H9 (cell line): ENCODE measurements at regions not wholly inside any gene's neighbourhood (a gene's known extent, or its start where the extent isn't known, plus 50 kb on each side); places are given as distances from the start of the nearest gene placed in this dataset.

ENCODE experiments used
- DNase-seq: peaks from one replicate; pipeline ENCODE4 v3.0.0-alpha.2; 2017
- H2AFZ ChIP-seq: one replicate; pipeline ENCODE4 v1.6.1; 2013; ENCODE audit warnings: mild to moderate bottlenecking, low read length, control low read depth, moderate library complexity
- H2AK5ac ChIP-seq: 2 replicates; pipeline ENCODE4 v1.6.1; 2013; ENCODE audit warnings: low read length, control low read depth, mixed read lengths; ENCODE audit not compliant: insufficient read length
- H2BK120ac ChIP-seq: one replicate; pipeline ENCODE4 v1.6.1; 2013; ENCODE audit warnings: low read depth, mild to moderate bottlenecking, low read length, control low read depth, inconsistent platforms; ENCODE audit not compliant: poor library complexity, severe bottlenecking
- H2BK12ac ChIP-seq: 2 replicates; pipeline ENCODE4 v1.6.1; 2013; ENCODE audit warnings: low read length, control low read depth, mixed read lengths, low read depth; ENCODE audit not compliant: insufficient read length
- H2BK15ac ChIP-seq: 2 replicates; pipeline ENCODE4 v1.6.1; 2013; ENCODE audit warnings: low read depth, low read length, control low read depth
- H2BK20ac ChIP-seq: one replicate; pipeline ENCODE4 v1.6.1; 2013; ENCODE audit warnings: low read depth, mild to moderate bottlenecking, low read length, control low read depth, inconsistent platforms; ENCODE audit not compliant: poor library complexity, severe bottlenecking
- H2BK5ac ChIP-seq: 2 replicates; pipeline ENCODE4 v1.6.1; 2013; ENCODE audit warnings: low read length, control low read depth, mixed read lengths; ENCODE audit not compliant: insufficient read length
- H3K14ac ChIP-seq: 2 replicates; pipeline ENCODE4 v1.6.1; 2013; ENCODE audit warnings: low read length, control low read depth; ENCODE audit not compliant: insufficient read depth
- H3K18ac ChIP-seq: 2 replicates; pipeline ENCODE4 v1.6.1; 2013; ENCODE audit warnings: low read depth, mild to moderate bottlenecking, mixed read lengths, low read length, control low read depth; ENCODE audit not compliant: insufficient read length
- H3K23ac ChIP-seq: 2 replicates; pipeline ENCODE4 v1.6.1; 2013; ENCODE audit warnings: low read length, control low read depth, mixed read lengths, low read depth; ENCODE audit not compliant: insufficient read length
- H3K23me2 ChIP-seq: 2 replicates; pipeline ENCODE4 v1.6.1; 2013; ENCODE audit warnings: low read depth, mild to moderate bottlenecking, mixed read lengths, low read length, control low read depth; ENCODE audit not compliant: insufficient read length, poor library complexity, severe bottlenecking
- H3K27ac ChIP-seq: 2 replicates; pipeline ENCODE4 v1.5.1; 2013; ENCODE audit warnings: low read length, control low read depth, mixed read lengths, low read depth; ENCODE audit not compliant: insufficient read length
- H3K27me3 ChIP-seq: 2 replicates; pipeline ENCODE4 v1.6.1; 2013; ENCODE audit warnings: low read length, control low read depth, inconsistent platforms; ENCODE audit not compliant: insufficient read depth
- H3K4ac ChIP-seq: 2 replicates; pipeline ENCODE4 v1.6.1; 2013; ENCODE audit warnings: low read depth, mild to moderate bottlenecking, control low read depth, inconsistent platforms, low read length, moderate library complexity
- H3K4me1 ChIP-seq: 2 replicates; pipeline ENCODE4 v1.6.1; 2013; ENCODE audit warnings: low read length, control low read depth, inconsistent platforms; ENCODE audit not compliant: insufficient read depth
- H3K4me2 ChIP-seq: 2 replicates; pipeline ENCODE4 v1.6.1; 2013; ENCODE audit warnings: low read length, control low read depth, mixed read lengths; ENCODE audit not compliant: insufficient read length, insufficient read depth
- H3K56ac ChIP-seq: 2 replicates; pipeline ENCODE4 v1.6.1; 2013; ENCODE audit warnings: low read depth, mild to moderate bottlenecking, mixed read lengths, low read length, control low read depth; ENCODE audit not compliant: insufficient read length
- H3K79me1 ChIP-seq: 2 replicates; pipeline ENCODE4 v1.6.1; 2013; ENCODE audit warnings: low read depth, mild to moderate bottlenecking, moderate library complexity, low read length, control low read depth, inconsistent platforms; ENCODE audit not compliant: insufficient read depth, poor library complexity, severe bottlenecking
- H3K79me2 ChIP-seq: 2 replicates; pipeline ENCODE4 v1.6.1; 2013; ENCODE audit warnings: low read length, control low read depth, inconsistent platforms; ENCODE audit not compliant: insufficient read depth
- H3K9ac ChIP-seq: 2 replicates; pipeline ENCODE4 v1.6.1; 2013; ENCODE audit warnings: low read length, control low read depth, mixed read lengths; ENCODE audit not compliant: insufficient read length; ENCODE audit errors: extremely low read depth
- H3K9me3 ChIP-seq: one replicate; pipeline ENCODE4 v1.6.1; 2013; ENCODE audit warnings: low read depth, low read length, inconsistent platforms; ENCODE audit not compliant: control insufficient read depth
- H3T11ph ChIP-seq: one replicate; pipeline ENCODE4 v1.6.1; 2013; ENCODE audit warnings: mild to moderate bottlenecking, low read length, control low read depth, inconsistent platforms
- H4K20me1 ChIP-seq: one replicate; pipeline ENCODE4 v1.6.1; 2013; ENCODE audit not compliant: control insufficient read depth, insufficient read length, insufficient read depth
- H4K5ac ChIP-seq: 2 replicates; pipeline ENCODE4 v1.6.1; 2013; ENCODE audit warnings: low read depth, mild to moderate bottlenecking, mixed read lengths, low read length, control low read depth; ENCODE audit not compliant: insufficient read length
- H4K8ac ChIP-seq: replicated peaks from 2 replicates; pipeline ENCODE4 v1.6.1; 2013; ENCODE audit warnings: low read length, control low read depth, mixed read lengths, low read depth; ENCODE audit not compliant: insufficient read length
- H4K91ac ChIP-seq: 2 replicates; pipeline ENCODE4 v1.6.1; 2013; ENCODE audit warnings: low read depth, mild to moderate bottlenecking, moderate library complexity, mixed read lengths, low read length, control low read depth; ENCODE audit not compliant: insufficient read length
- H3K27ac Mint-ChIP-seq, 3 experiments: 2 replicates in 2 of 3; 3 replicates in 1 of 3; pipeline ENCODE4 v1.8.0; 2020 to 2021; ENCODE audit warnings: mixed read lengths in 3 of 3, mild to moderate bottlenecking in 1 of 3, moderate library complexity in 1 of 3
- H3K27me3 Mint-ChIP-seq: 2 replicates; pipeline ENCODE4 v1.8.0; 2021; ENCODE audit warnings: low read depth, mild to moderate bottlenecking, moderate library complexity, mixed read lengths
- H3K36me3 Mint-ChIP-seq, 3 experiments: 2 replicates in 2 of 3; 3 replicates in 1 of 3; pipeline ENCODE4 v1.8.0; 2020 to 2021; ENCODE audit warnings: low read depth in 3 of 3, mixed read lengths in 3 of 3; ENCODE audit not compliant: insufficient read depth in 1 of 3
- H3K4me1 Mint-ChIP-seq, 2 experiments: 2 replicates each; pipeline ENCODE4 v1.8.0; 2020; ENCODE audit warnings: mixed read lengths in 2 of 2
- H3K4me3 Mint-ChIP-seq, 2 experiments: 2 replicates in 1 of 2; 3 replicates in 1 of 2; pipeline ENCODE4 v1.8.0; 2020 to 2021; ENCODE audit warnings: mild to moderate bottlenecking in 2 of 2, mixed read lengths in 2 of 2, moderate library complexity in 1 of 2
- H3K9me3 Mint-ChIP-seq, 2 experiments: 2 replicates in 1 of 2; 3 replicates in 1 of 2; pipeline ENCODE4 v1.8.0; 2020; ENCODE audit warnings: mild to moderate bottlenecking in 2 of 2, mixed read lengths in 2 of 2, moderate library complexity in 1 of 2
- CTCF ChIP-seq: fragments of 200-600 bp; sonication (generic); conservative IDR thresholded peaks from 3 replicates; pipeline ENCODE4 v1.8.0; 2021; ENCODE audit warnings: antibody characterized with exemption, mild to moderate bottlenecking
- WGBS: extraction: QIAGEN DNeasy Blood & Tissue Kit; methylation state at CpG from one replicate; pipeline ENCODE4 v1.1.7; 2013; ENCODE audit warnings: missing lambda C conversion rate, low lambda C conversion rate, mixed read lengths; ENCODE audit not compliant: insufficient read length; ENCODE audit errors: extremely low coverage; 5-methylcytosine and 5-hydroxymethylcytosine counted together

GRCh38 chr1:177451191-177451590 is 280.4 kb downstream of the BRINP2 start:
- Histone ChIP-seq H4K5ac (no peak overlapping the region), H4K20me1 (no peaks in the 10 kb centered on the region), H3K79me2 (no peaks in the 10 kb centered on the region), H4K8ac (no peak overlapping the region), H3K27me3 (no peaks in the 10 kb centered on the region), H3K14ac (no peak overlapping the region), H3K4me1 (no peaks in the 10 kb centered on the region), H3K27ac (no peak overlapping the region), H2BK15ac (no peak overlapping the region), H3K79me1 (no peaks in the 10 kb centered on the region), H3K56ac (no peak overlapping the region), H3K4ac (no peak overlapping the region), H2BK5ac (no peak overlapping the region), H3K23me2 (no peaks in the 10 kb centered on the region), H3K4me2 (no peak overlapping the region), H2BK120ac (no peak overlapping the region), H3K18ac (no peak overlapping the region), H3K23ac (no peak overlapping the region), H4K91ac (no peak overlapping the region), H2BK20ac (no peak overlapping the region), H2AK5ac (no peak overlapping the region), H3T11ph (no peak overlapping the region), H2BK12ac (no peak overlapping the region), H2AFZ (no peak overlapping the region), H3K9me3 (no peaks in the 10 kb centered on the region), H3K9ac (no peak overlapping the region)
- H3K27me3 Mint-ChIP-seq: no peaks in the 10 kb centered on the region
- no peak overlapping the region for H3K4me3 Mint-ChIP-seq
- no peaks in the 10 kb centered on the region for H3K36me3 Mint-ChIP-seq
- no peak overlapping the region for H3K27ac Mint-ChIP-seq
- no peaks in the 10 kb centered on the region for H3K9me3 Mint-ChIP-seq
- WGBS: no CpG with 5 or more reads among the region's 2 CpGs
- DNase-seq: no peak
- TF ChIP-seq CTCF: no peak
- H3K4me1 Mint-ChIP-seq: no peaks in the 10 kb centered on the region
